Prostate gland (tissue), 2 donors: ENCODE measurements at regions not wholly inside any gene's neighbourhood (a gene's known extent, or its start where the extent isn't known, plus 50 kb on each side); places are given as distances from the start of the nearest gene placed in this dataset.

Source experiments
- DNase-seq: peaks from one replicate; pipeline ENCODE4 v3.0.0-alpha.2; 2019; ENCODE audit warnings: low spot score
- H3K27ac ChIP-seq, 2 donors: fragments of 200-600 bp; sonication (generic); 2 replicates each; pipeline ENCODE4 v1.5.1; 2017 to 2019
- H3K27me3 ChIP-seq: fragments of 200-600 bp; sonication (generic); replicated peaks from 2 replicates; pipeline ENCODE4 v1.5.1; 2019; ENCODE audit not compliant: insufficient read depth
- H3K36me3 ChIP-seq, 2 donors: fragments of 200-600 bp; sonication (generic); 1 replicate in 1 of 2; 2 replicates in 1 of 2; pipeline versions ENCODE4 v1.5.1 to v1.8.1; 2017 to 2019
- H3K4me1 ChIP-seq: fragments of 200-600 bp; sonication (generic); replicated peaks from 2 replicates; pipeline ENCODE4 v1.5.1; 2019
- H3K4me3 ChIP-seq, 2 donors: fragments of 200-600 bp; sonication (generic); 2 replicates each; pipeline ENCODE4 v1.5.1; 2017 to 2019
- H3K9me3 ChIP-seq: fragments of 200-600 bp; sonication (generic); 2 replicates; pipeline ENCODE4 v1.5.1; 2017
- CTCF ChIP-seq, 4 experiments: fragments of 200-600 bp in 2 of 4; fragments of 450-650 bp in 2 of 4; sonication (generic) in 2 of 4; IDR thresholded peaks; 1 replicate in 3 of 4; 2 replicates in 1 of 4; pipeline ENCODE4 v1.5.1; 2016 to 2019; ENCODE audit warnings: antibody characterized with exemption in 4 of 4, mild to moderate bottlenecking in 2 of 4, moderate library complexity in 2 of 4
- POLR2A ChIP-seq: fragments of 450-650 bp; IDR thresholded peaks from one replicate; pipeline ENCODE4 v1.6.1; 2016; ENCODE audit warnings: antibody characterized with exemption, mild to moderate bottlenecking
- POLR2AphosphoS5 ChIP-seq: sonication (generic); formaldehyde crosslinking; IDR thresholded peaks from one replicate; pipeline ENCODE4 v1.6.1; 2017; ENCODE audit warnings: antibody characterized with exemption
- WGBS: methylation state at CpG from one replicate; pipeline ENCODE4 v1.1.5; 2018; 5-methylcytosine and 5-hydroxymethylcytosine counted together
- intact Hi-C: fragments of 100-400 bp; cut with DNase I; formaldehyde crosslinking; loops from one replicate; pipeline ENCODE4 v1.14.2; 2022

- Histone ChIP-seq H3K36me3 (no peaks in the 10 kb centered on the region), H3K27me3 (no peaks in the 10 kb centered on the region), H3K4me3 (no peak overlapping the region), H3K4me1 (no peaks in the 10 kb centered on the region), H3K27ac (no peak overlapping the region), H3K9me3 (no peaks in the 10 kb centered on the region)
- WGBS, result 93% methylated on average over 6 of the region's 6 CpGs
- TF ChIP-seq CTCF (IDR thresholded peaks at IDR 0.05) (no peak), POLR2A (no peak), POLR2AphosphoS5 (no peak)
- DNase-seq, result no peak
- intact Hi-C loops, result no loop called here
Observed at GRCh38 chr20:20799716-20800312, 87.4 kb upstream of the RALGAPA2 start.

GRCh38 chr20:20797521-20798310 lies 85.3 kb upstream of the RALGAPA2 start:
- no peak for DNase-seq
- 81% methylated on average over 14 of the region's 14 CpGs for WGBS
- TF ChIP-seq POLR2AphosphoS5 (no peak), CTCF (IDR thresholded peaks at IDR 0.05) (no peak), POLR2A (no peak)

GRCh38 chr20:20796766-20797440 lies 84.5 kb upstream of the RALGAPA2 start:
- no peak for DNase-seq
- intact Hi-C loops, result no loop called here
- 87% methylated on average over 18 of the region's 18 CpGs for WGBS

More at GRCh38 chr20:20797521-20798310, 85.3 kb upstream of the RALGAPA2 start:
- Histone ChIP-seq H3K4me1 (no peaks in the 10 kb centered on the region), H3K9me3 (no peaks in the 10 kb centered on the region), H3K4me3 (no peak overlapping the region), H3K36me3 (no peaks in the 10 kb centered on the region), H3K27ac (no peak overlapping the region), H3K27me3 (no peaks in the 10 kb centered on the region)
- intact Hi-C loops, result no loop called here

GRCh38 chr20:20795721-20796120 lies 83.3 kb upstream of the RALGAPA2 start:
- 89% methylated on average over 5 of the region's 5 CpGs for WGBS
- H3K27ac ChIP-seq, result no peak overlapping the region
- no peaks in the 10 kb centered on the region for H3K36me3 ChIP-seq
- TF ChIP-seq CTCF (IDR thresholded peaks at IDR 0.05) (no peak), POLR2AphosphoS5 (no peak), POLR2A (no peak)
- H3K4me3 ChIP-seq, result no peak overlapping the region
- intact Hi-C loops, result no loop called here
- H3K4me1 ChIP-seq, result no peaks in the 10 kb centered on the region
- DNase-seq, result no peak
- no peaks in the 10 kb centered on the region for H3K27me3 ChIP-seq
- H3K9me3 ChIP-seq, result no peaks in the 10 kb centered on the region

More at GRCh38 chr20:20796766-20797440, 84.5 kb upstream of the RALGAPA2 start:
- H3K36me3 ChIP-seq, result no peaks in the 10 kb centered on the region
- no peaks in the 10 kb centered on the region for H3K27me3 ChIP-seq
- H3K9me3 ChIP-seq, result no peaks in the 10 kb centered on the region
- TF ChIP-seq CTCF (IDR thresholded peaks at IDR 0.05) (no peak), POLR2AphosphoS5 (no peak), POLR2A (no peak)
- no peak overlapping the region for H3K27ac ChIP-seq
- no peaks in the 10 kb centered on the region for H3K4me1 ChIP-seq
- no peak overlapping the region for H3K4me3 ChIP-seq
